MG63 (cell line): ENCODE measurements at regions not wholly inside any gene's neighbourhood (a gene's known extent, or its start where the extent isn't known, plus 50 kb on each side); places are given as distances from the start of the nearest gene placed in this dataset.

Experiments
- DNase-seq: peaks from one replicate; pipeline ENCODE4 v3.0.0-alpha.2; 2020
- H3K27me3 ChIP-seq: fragments of 250-450 bp; sonication (Bioruptor Pico); 2 replicates; pipeline ENCODE4 v1.5.1; 2020; ENCODE audit warnings: mild to moderate bottlenecking, moderate library complexity
- H3K36me3 ChIP-seq: fragments of 250-450 bp; sonication (Bioruptor Pico); 2 replicates; pipeline ENCODE4 v1.5.1; 2020; ENCODE audit warnings: mild to moderate bottlenecking, moderate library complexity
- H3K4me3 ChIP-seq: fragments of 250-450 bp; sonication (Bioruptor Pico); 2 replicates; pipeline ENCODE4 v1.5.1; 2020; ENCODE audit warnings: mild to moderate bottlenecking, moderate library complexity
- H3K9me3 ChIP-seq: fragments of 250-450 bp; sonication (Bioruptor Pico); 2 replicates; pipeline ENCODE4 v1.5.1; 2020; ENCODE audit warnings: mild to moderate bottlenecking, moderate library complexity

DNA sequence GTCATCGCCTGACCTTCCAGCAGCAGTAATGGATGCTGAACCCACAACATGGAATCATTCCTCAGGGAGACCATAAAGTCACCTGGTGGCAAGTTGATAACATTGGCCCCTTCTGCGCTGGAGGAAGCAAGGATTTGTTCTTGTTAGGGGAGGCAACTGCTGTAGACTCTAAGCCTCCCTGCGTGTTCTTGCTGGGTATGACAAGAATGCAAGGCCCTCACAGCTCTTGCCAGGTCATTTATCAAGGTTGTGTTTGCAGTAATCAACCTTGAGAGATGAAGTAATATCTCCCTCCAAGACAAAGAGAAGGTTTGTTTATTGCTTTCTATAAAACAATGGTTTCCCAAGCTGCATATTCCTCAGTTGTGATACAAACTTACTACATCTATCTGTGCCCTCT lies 80.9 kb downstream of the PERP start:
- Histone ChIP-seq H3K9me3 (no peaks in the 10 kb centered on the region), H3K36me3 (no peaks in the 10 kb centered on the region), H3K4me3 (no peak overlapping the region), H3K27me3 (no peaks in the 10 kb centered on the region)
- DNase-seq: no peak

DNA sequence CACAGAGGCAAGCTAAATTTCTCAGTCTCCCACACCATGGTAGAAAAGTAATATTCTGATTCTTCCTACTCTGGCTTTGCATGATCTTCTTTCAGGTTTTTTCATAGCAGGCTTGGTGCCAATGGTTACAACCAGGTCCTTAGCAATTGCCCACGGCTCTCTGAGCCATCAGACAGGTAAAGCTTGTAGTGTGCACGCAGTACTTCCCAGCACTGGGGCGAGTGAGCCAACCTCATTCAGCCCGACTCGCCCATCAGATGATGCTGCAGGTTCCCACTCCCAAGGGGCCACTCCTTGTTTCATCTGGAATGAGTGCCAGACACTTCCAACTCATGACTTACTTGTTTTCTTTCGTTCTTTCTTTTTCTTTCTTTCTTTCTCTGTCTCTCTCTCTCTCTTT lies 78.3 kb downstream of the PERP start:
- no peak for DNase-seq

DNA sequence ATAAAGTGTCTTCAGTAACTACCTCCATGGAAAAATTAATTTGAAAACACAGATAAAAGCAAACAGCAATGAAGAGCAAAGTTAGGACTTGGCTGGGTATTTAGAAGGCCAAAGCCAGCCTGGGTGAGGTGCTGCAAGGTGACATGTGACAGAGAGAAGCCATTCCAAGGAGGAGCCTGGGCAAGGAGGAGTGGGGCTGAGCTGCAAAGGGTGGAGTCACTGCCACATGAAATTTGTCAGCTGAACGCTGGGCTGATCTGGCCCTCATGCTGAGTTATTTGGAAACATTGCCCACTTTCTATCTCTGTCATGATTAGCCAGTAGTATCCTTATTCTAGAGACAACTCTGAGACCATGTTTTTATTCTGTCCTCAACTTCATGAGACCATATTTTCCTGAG lies 76.3 kb downstream of the PERP start:
- Histone ChIP-seq H3K4me3 (no peak overlapping the region), H3K9me3 (no peaks in the 10 kb centered on the region)
- DNase-seq: no peak

More for the DNA sequence above, 78.3 kb downstream of the PERP start:
- H3K27me3 ChIP-seq: no peaks in the 10 kb centered on the region
- no peaks in the 10 kb centered on the region for H3K36me3 ChIP-seq
- no peaks in the 10 kb centered on the region for H3K9me3 ChIP-seq
- no peak overlapping the region for H3K4me3 ChIP-seq

DNA sequence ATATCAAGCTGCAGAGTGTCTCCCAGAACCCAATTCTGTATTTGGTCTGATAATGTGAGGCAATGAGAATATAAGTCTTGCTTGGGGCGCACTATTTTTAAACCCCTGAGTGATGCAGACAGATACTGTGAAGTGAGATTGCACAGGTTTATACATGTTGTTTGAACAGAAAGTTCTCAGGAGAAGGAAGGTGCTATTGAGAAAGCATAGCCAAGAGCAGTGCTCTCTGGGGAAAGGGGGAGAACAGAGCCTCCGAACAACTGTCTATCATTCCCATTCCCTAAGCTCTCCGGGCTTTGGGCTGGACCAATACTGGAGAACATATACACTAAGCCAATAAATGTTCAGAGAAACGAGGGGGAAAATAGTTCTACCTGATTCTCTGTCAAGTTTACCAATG lies 75.8 kb downstream of the PERP start:
- no peak for DNase-seq
- H3K9me3 ChIP-seq: no peaks in the 10 kb centered on the region

More for the DNA sequence above, 76.3 kb downstream of the PERP start:
- no peaks in the 10 kb centered on the region for H3K27me3 ChIP-seq
- no peaks in the 10 kb centered on the region for H3K36me3 ChIP-seq

DNA sequence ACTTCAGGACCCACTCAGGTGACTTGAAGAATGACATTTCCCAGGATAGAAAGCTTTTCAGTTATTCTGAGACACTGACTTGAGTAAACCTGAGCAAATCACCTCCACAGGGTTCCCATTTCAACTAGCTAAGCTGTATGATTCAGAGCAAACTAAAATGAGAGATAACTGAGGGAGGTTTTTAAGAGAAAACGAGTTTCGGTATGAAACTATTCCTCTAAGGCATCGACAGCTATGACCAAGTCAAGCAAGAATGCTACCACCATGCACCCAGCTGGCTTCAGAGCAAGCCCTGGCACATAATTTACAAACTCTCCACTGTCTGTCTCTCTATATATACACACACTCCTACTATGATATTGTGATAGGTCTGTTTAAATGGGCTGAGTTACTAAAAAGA lies 75.4 kb downstream of the PERP start:
- no peaks in the 10 kb centered on the region for H3K27me3 ChIP-seq
- peak; percentile 75 for DNase-seq
- H3K36me3 ChIP-seq: no peaks in the 10 kb centered on the region
- H3K4me3 ChIP-seq: no peak overlapping the region
- H3K9me3 ChIP-seq: no peaks in the 10 kb centered on the region

More for the DNA sequence above, 75.8 kb downstream of the PERP start:
- Histone ChIP-seq H3K27me3 (no peaks in the 10 kb centered on the region), H3K4me3 (no peak overlapping the region), H3K36me3 (no peaks in the 10 kb centered on the region)

DNA sequence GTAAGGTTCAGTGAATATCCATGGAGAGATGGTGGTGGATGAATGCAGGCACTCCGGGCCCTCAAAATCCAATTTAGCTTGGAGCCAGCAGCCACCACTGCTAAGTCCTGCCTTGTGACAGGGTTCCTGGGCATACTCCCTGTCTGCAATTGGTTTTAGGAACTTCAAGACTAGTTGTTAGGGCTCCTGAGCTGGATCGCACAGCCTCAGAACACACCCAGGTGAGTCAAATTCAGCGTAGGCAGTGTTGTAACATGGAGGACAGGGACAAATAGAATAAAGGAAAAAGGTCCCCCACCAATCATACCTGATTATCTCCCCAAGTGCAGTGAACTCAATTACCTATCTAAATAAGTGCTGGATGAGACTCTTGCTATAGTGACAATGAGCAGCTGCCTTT lies 74.6 kb downstream of the PERP start:
- DNase-seq: no peak
- Histone ChIP-seq H3K4me3 (no peak overlapping the region), H3K27me3 (no peaks in the 10 kb centered on the region), H3K36me3 (no peaks in the 10 kb centered on the region), H3K9me3 (no peaks in the 10 kb centered on the region)

DNA sequence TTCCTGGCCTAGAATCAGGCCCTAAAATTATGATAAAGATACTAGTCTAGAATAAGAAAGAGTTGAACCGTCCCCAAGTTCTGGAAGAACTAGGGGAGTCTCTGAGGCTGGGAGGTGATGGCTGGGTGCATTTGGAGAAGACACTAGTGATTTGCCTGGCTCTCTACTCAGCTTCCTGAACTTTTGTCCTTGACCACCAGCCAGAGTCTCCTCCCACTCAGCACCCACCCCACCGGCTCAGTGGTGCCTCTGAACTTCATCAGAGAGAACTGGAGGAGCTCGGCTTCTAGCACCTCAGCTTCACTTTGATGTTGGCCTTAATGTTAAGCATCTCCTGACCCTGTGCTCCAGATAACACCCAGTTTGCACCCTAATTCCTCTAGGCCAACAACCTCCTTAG lies 73.0 kb downstream of the PERP start:
- no peaks in the 10 kb centered on the region for H3K27me3 ChIP-seq
- H3K9me3 ChIP-seq: no peaks in the 10 kb centered on the region
- H3K36me3 ChIP-seq: no peaks in the 10 kb centered on the region
- no peak for DNase-seq
- H3K4me3 ChIP-seq: no peak overlapping the region

DNA sequence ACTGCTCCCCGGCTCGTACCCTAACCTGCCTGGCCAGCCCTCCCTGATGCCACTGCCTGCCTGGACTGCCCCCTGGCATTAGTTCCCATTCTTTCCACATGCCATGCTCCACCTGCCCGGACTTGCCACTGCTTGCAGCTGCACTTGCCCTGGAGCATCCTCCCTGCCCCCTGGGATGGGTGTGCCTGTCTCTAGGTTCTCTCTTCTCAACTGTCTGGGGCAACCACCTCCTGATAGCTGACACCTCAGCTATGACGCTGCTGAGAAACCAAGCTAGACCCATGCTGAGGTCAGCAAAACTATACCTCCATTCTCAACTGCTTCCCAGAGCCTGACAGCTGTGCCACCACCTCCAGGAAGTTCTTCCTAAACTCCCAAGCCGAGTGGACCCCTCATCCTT lies 72.1 kb downstream of the PERP start:
- Histone ChIP-seq H3K36me3 (no peaks in the 10 kb centered on the region), H3K9me3 (no peaks in the 10 kb centered on the region), H3K27me3 (no peaks in the 10 kb centered on the region), H3K4me3 (no peak overlapping the region)
- DNase-seq: no peak

DNA sequence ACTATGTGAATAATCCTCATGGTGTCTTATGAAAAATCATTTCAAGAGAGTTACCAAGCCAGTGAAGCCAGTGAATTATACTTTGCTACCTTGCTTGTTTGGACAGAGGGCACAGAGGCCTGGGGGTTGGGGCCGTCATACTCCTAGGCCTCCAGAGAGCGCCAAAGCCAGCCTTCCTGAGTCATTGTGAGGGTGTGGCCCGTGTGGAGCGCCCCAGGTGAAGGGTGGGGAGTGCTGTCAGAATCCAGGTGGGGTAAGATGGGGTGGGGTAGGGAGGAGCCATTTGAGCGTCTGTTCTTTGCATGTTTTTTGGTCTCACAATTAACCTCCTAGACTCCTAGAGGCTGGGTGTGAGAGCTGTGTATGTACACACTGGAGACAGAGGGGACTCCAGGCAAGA lies 71.1 kb downstream of the PERP start:
- Histone ChIP-seq H3K4me3 (no peak overlapping the region), H3K9me3 (no peaks in the 10 kb centered on the region), H3K27me3 (no peaks in the 10 kb centered on the region), H3K36me3 (no peaks in the 10 kb centered on the region)
- no peak for DNase-seq

DNA sequence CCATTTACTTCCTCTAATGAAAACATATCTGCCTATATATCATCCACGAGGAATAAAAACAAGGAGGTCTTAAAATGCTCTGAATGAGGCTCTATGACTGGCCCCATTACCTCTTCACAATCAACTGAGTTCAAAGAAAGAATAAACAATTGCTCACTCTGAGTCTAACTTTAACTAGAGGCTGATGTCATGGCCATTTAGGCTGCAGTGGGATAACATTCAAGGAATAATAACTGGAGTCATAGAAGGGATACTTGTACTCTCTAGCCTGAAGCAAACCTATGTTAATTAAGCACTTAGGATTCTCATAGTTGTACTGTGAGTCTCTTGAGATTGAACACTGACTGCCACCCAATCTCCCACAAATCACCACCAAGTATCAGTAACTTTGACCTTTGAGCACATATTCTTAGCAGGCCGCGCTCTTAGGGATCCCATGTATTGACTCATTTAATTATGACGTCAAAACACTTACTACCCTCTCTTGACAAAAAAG lies 70.2 kb downstream of the PERP start:
- no peak for DNase-seq
- Histone ChIP-seq H3K27me3 (no peaks in the 10 kb centered on the region), H3K4me3 (no peak overlapping the region), H3K9me3 (no peaks in the 10 kb centered on the region), H3K36me3 (no peaks in the 10 kb centered on the region)

DNA sequence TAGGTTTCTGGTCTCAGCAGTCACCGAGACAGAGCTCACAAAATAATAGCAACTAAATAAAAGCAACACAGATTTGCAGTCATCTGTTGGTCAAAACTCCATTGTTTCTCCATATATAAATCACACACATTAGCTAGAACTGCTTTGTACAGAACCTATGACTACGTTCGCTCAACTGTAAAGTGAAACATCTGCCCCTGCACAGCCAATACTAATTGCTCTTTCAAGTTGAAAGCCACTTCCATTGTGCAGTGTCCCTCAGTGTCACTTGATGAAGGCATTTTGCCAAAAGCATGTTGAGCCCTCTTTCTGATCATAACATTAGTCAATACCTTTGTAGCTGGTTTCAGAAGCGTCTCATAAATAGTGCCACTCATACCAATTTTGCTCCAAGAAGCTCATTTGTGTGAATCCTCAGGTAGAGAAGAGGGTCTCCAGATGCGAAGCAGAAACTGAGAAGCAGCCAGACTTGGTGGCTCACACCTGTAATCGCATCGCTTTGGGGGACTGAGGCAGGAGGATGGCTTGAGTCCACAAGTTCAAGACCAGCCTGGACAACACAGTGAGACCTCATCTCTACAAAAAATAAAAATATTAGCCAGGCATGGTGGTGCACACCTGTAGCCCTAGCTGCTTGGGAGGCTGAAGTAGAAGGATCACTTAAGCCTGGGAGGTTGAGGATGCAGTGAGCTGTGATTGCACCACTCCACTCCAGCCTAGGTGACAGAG lies 68.9 kb downstream of the PERP start:
- H3K9me3 ChIP-seq: no peaks in the 10 kb centered on the region
- H3K4me3 ChIP-seq: no peak overlapping the region
- DNase-seq: no peak
- no peaks in the 10 kb centered on the region for H3K27me3 ChIP-seq
- no peaks in the 10 kb centered on the region for H3K36me3 ChIP-seq
